ENCODE measurements at regions not wholly inside any gene's neighbourhood (a gene's known extent, or its start where the extent isn't known, plus 50 kb on each side); places are given as distances from the start of the nearest gene placed in this dataset.

- peaks cover 35% of the 10 kb centered on the region for H3K27me3 ChIP-seq
- no peaks in the 10 kb centered on the region for H3F3A ChIP-seq (ENCODE audit: low read depth)
- H3K9ac ChIP-seq, result no peak overlapping the region
- H3K4me2 ChIP-seq, result peak overlapping the region; percentile 33
- H2AFZ ChIP-seq (replicated peaks), result no peak overlapping the region
- H4K20me1 ChIP-seq (ENCODE audit: low read depth), result no peaks in the 10 kb centered on the region
- no peaks in the 10 kb centered on the region for H3K36me3 ChIP-seq
- Mint-ChIP-seq H3K36me3 (no peaks in the 10 kb centered on the region), H3K27me3 (ENCODE audit: insufficient read depth, low read depth) (no peaks in the 10 kb centered on the region), H3K9me3 (no peaks in the 10 kb centered on the region), H3K4me1 (peaks cover 8% of the 10 kb centered on the region), H3K4me3 (no peak overlapping the region), H3K27ac (peak overlapping the region; percentile 8)
- H3K4me3 ChIP-seq, result no peak overlapping the region
- H3K27ac ChIP-seq, result no peak overlapping the region
- peaks cover 4% of the 10 kb centered on the region for H3K4me1 ChIP-seq
- H3K79me2 ChIP-seq (ENCODE audit: low read depth), result no peaks in the 10 kb centered on the region
- TF ChIP-seq EZH2 (IDR thresholded peaks at IDR 0.05), result no peak
- TF ChIP-seq CTCF (IDR thresholded peaks at IDR 0.05), result peak; percentile 32
- no peak for TF ChIP-seq EZH2phosphoT487 (IDR thresholded peaks at IDR 0.05)
- no peaks in the 10 kb centered on the region for H3K9me3 ChIP-seq (ENCODE audit: low read depth)
- DNase-seq (ENCODE audit: low spot score), result peak; percentile 25
Measured at GRCh38 chr13:87777387-87777786, 106.2 kb downstream of the SLITRK5 start.

- Histone ChIP-seq H3K9me3 (ENCODE audit: low read depth) (no peaks in the 10 kb centered on the region), H3K79me2 (ENCODE audit: low read depth) (no peaks in the 10 kb centered on the region), H3F3A (ENCODE audit: low read depth) (no peaks in the 10 kb centered on the region), H3K4me1 (peaks cover 4% of the 10 kb centered on the region), H4K20me1 (ENCODE audit: low read depth) (no peaks in the 10 kb centered on the region), H3K27ac (no peak overlapping the region), H3K9ac (no peak overlapping the region), H3K27me3 (peaks cover 35% of the 10 kb centered on the region), H3K4me3 (no peak overlapping the region), H2AFZ (replicated peaks) (no peak overlapping the region), H3K36me3 (no peaks in the 10 kb centered on the region), H3K4me2 (no peak overlapping the region)
- TF ChIP-seq EZH2 (IDR thresholded peaks at IDR 0.05), result no peak
- TF ChIP-seq EZH2phosphoT487 (IDR thresholded peaks at IDR 0.05), result no peak
- TF ChIP-seq CTCF (IDR thresholded peaks at IDR 0.05), result no peak
- DNase-seq (ENCODE audit: low spot score), result no peak
- no peak overlapping the region for H3K27ac Mint-ChIP-seq
- H3K4me1 Mint-ChIP-seq, result peaks cover 8% of the 10 kb centered on the region
- no peak overlapping the region for H3K4me3 Mint-ChIP-seq
- H3K36me3 Mint-ChIP-seq, result no peaks in the 10 kb centered on the region
- no peaks in the 10 kb centered on the region for H3K27me3 Mint-ChIP-seq (ENCODE audit: insufficient read depth, low read depth)
- H3K9me3 Mint-ChIP-seq, result no peaks in the 10 kb centered on the region
Measured at GRCh38 chr13:87778128-87778527, 107.0 kb downstream of the SLITRK5 start.

- Mint-ChIP-seq H3K9me3 (no peaks in the 10 kb centered on the region), H3K4me3 (no peak overlapping the region), H3K27ac (no peak overlapping the region), H3K27me3 (ENCODE audit: insufficient read depth, low read depth) (no peaks in the 10 kb centered on the region), H3K4me1 (peaks cover 8% of the 10 kb centered on the region), H3K36me3 (no peaks in the 10 kb centered on the region)
- Histone ChIP-seq H3K4me3 (no peak overlapping the region), H3K79me2 (ENCODE audit: low read depth) (no peaks in the 10 kb centered on the region), H3K9ac (no peak overlapping the region), H3K36me3 (no peaks in the 10 kb centered on the region), H2AFZ (replicated peaks) (no peak overlapping the region), H3K27me3 (peaks cover 35% of the 10 kb centered on the region), H4K20me1 (ENCODE audit: low read depth) (no peaks in the 10 kb centered on the region), H3K27ac (no peak overlapping the region), H3K4me1 (peaks cover 4% of the 10 kb centered on the region), H3F3A (ENCODE audit: low read depth) (no peaks in the 10 kb centered on the region), H3K4me2 (no peak overlapping the region), H3K9me3 (ENCODE audit: low read depth) (no peaks in the 10 kb centered on the region)
- TF ChIP-seq EZH2 (IDR thresholded peaks at IDR 0.05) (no peak), CTCF (IDR thresholded peaks at IDR 0.05) (no peak), EZH2phosphoT487 (IDR thresholded peaks at IDR 0.05) (no peak)
- no peak for DNase-seq (ENCODE audit: low spot score)
Measured at GRCh38 chr13:87779426-87779825, 108.3 kb downstream of the SLITRK5 start.

Measured in neural progenitor cell (in vitro differentiated cells).